ENCODE measurements at regions not wholly inside any gene's neighbourhood (a gene's known extent, or its start where the extent isn't known, plus 50 kb on each side); places are given as distances from the start of the nearest gene placed in this dataset.
"Not testable (repeated sequence)": the region's sequence is repeated elsewhere in the genome, so short reads cannot be mapped to it uniquely, and the experiment has no call there.

DNA sequence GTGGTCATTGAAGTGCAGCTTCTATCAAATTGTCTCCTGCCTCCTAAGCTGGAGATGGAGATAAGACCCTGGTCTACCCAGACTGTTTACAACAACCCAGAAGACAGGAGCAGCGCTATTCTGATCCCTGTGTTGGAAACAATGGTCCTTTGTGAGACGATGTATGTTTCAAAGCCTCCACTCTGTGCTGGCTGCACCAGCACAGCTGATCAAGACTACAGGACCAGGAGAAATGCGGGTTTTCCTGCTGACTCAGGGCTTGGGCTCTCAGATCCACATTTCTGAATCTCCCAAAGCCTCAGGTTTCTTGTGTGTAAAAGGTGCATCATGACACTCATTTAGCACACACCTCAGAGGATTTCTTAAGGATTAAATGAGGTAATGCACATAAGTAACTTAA, 92.0 kb downstream of the POU3F3 start:
- H3K4me3 Mint-ChIP-seq = no peak overlapping the region
- no peak overlapping the region for H3K4me2 ChIP-seq (ENCODE audit: insufficient read depth, insufficient read length, low read length)
- no peaks in the 10 kb centered on the region for H3K4me1 ChIP-seq (ENCODE audit: insufficient read depth, low read length)
- no peaks in the 10 kb centered on the region for H3K36me3 Mint-ChIP-seq (ENCODE audit: insufficient read depth in 1 of 3, low read depth in 3 of 3)
- no peak overlapping the region for H3T11ph ChIP-seq (ENCODE audit: low read length)
- no peak for DNase-seq
- no peak overlapping the region for H4K8ac ChIP-seq (replicated peaks; ENCODE audit: insufficient read length, low read depth, low read length)
- TF ChIP-seq, protein P1, sequence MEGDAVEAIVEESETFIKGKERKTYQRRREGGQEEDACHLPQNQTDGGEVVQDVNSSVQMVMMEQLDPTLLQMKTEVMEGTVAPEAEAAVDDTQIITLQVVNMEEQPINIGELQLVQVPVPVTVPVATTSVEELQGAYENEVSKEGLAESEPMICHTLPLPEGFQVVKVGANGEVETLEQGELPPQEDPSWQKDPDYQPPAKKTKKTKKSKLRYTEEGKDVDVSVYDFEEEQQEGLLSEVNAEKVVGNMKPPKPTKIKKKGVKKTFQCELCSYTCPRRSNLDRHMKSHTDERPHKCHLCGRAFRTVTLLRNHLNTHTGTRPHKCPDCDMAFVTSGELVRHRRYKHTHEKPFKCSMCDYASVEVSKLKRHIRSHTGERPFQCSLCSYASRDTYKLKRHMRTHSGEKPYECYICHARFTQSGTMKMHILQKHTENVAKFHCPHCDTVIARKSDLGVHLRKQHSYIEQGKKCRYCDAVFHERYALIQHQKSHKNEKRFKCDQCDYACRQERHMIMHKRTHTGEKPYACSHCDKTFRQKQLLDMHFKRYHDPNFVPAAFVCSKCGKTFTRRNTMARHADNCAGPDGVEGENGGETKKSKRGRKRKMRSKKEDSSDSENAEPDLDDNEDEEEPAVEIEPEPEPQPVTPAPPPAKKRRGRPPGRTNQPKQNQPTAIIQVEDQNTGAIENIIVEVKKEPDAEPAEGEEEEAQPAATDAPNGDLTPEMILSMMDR (conservative IDR thresholded peaks at IDR 0.05) = no peak
- H3K56ac ChIP-seq (ENCODE audit: insufficient read length, low read depth, low read length) = no peak overlapping the region
- H2BK12ac ChIP-seq (ENCODE audit: insufficient read length, low read depth, low read length) = no peak overlapping the region
- no peaks in the 10 kb centered on the region for H3K79me2 ChIP-seq (ENCODE audit: insufficient read depth, low read length)
- no peak overlapping the region for H2AFZ ChIP-seq (ENCODE audit: low read length)
- H3K27ac ChIP-seq (ENCODE audit: insufficient read length, low read depth, low read length) = no peak overlapping the region
- no peaks in the 10 kb centered on the region for H3K9me3 Mint-ChIP-seq
- H3K9me3 ChIP-seq (ENCODE audit: control insufficient read depth, low read depth, low read length) = no peaks in the 10 kb centered on the region
- H4K91ac ChIP-seq (ENCODE audit: insufficient read length, low read depth, low read length) = no peak overlapping the region
- no peak overlapping the region for H3K23ac ChIP-seq (ENCODE audit: insufficient read length, low read depth, low read length)
- no peak overlapping the region for H2AK5ac ChIP-seq (ENCODE audit: insufficient read length, low read length)
- H3K4me1 Mint-ChIP-seq = peaks cover 3 to 9% of the 10 kb centered on the region in 2 experiments; a peak in 3 of 4 replicates
- WGBS (ENCODE audit: extremely low coverage, insufficient read length, low lambda C conversion rate) = no CpG with 5 or more reads among the region's 3 CpGs
- no peaks in the 10 kb centered on the region for H3K79me1 ChIP-seq (ENCODE audit: insufficient read depth, low read depth, low read length, poor library complexity, severe bottlenecking)
- no peak overlapping the region for H2BK15ac ChIP-seq (ENCODE audit: low read depth, low read length)
- H2BK120ac ChIP-seq (ENCODE audit: low read depth, low read length, poor library complexity, severe bottlenecking) = no peak overlapping the region
- no peak overlapping the region for H3K14ac ChIP-seq (ENCODE audit: insufficient read depth, low read length)
- H3K9ac ChIP-seq (ENCODE audit: extremely low read depth, insufficient read length, low read length) = no peak overlapping the region
- H4K5ac ChIP-seq (ENCODE audit: insufficient read length, low read depth, low read length) = no peak overlapping the region
- H2BK20ac ChIP-seq (ENCODE audit: low read depth, low read length, poor library complexity, severe bottlenecking) = no peak overlapping the region
- H3K23me2 ChIP-seq (ENCODE audit: insufficient read length, low read depth, low read length, poor library complexity, severe bottlenecking) = no peaks in the 10 kb centered on the region
- no peaks in the 10 kb centered on the region for H4K20me1 ChIP-seq (ENCODE audit: control insufficient read depth, insufficient read depth, insufficient read length)
- H2BK5ac ChIP-seq (ENCODE audit: insufficient read length, low read length) = no peak overlapping the region
- no peak overlapping the region for H3K27ac Mint-ChIP-seq
- no peak overlapping the region for H3K18ac ChIP-seq (ENCODE audit: insufficient read length, low read depth, low read length)
- no peak overlapping the region for H3K4ac ChIP-seq (ENCODE audit: low read depth, low read length)
- H3K27me3 Mint-ChIP-seq (ENCODE audit: low read depth) = peaks cover 4% of the 10 kb centered on the region; the same call in 1 of the 2 replicates
- no peaks in the 10 kb centered on the region for H3K27me3 ChIP-seq (ENCODE audit: insufficient read depth, low read length)

DNA sequence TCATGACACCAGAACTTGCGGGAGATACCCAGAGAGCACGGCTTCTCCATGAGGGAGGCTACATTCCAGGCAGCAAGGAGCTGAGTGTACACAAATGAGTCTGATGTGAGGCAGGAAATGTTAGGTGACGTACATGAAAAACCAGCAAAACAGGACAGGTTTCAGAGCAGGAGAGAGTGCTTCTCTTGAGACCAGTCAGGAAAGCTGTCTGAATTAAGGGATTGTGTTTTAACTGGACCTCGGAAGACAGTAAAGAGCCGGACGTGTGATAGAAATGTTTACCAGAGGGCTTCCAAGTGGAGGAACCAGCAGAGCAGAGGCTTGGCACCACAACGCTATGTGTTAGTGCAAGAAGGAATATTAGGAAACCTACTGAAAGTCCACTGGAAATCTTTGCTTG, 90.4 kb upstream of the MRPS9 start:
- not testable (repeated sequence) for DNase-seq; H3K36me3 Mint-ChIP-seq (ENCODE audit: insufficient read depth in 1 of 3, low read depth in 3 of 3); H4K20me1 ChIP-seq (ENCODE audit: control insufficient read depth, insufficient read depth, insufficient read length); H3K56ac ChIP-seq (ENCODE audit: insufficient read length, low read depth, low read length); H2BK5ac ChIP-seq (ENCODE audit: insufficient read length, low read length); H3K4me1 Mint-ChIP-seq; H3K9ac ChIP-seq (ENCODE audit: extremely low read depth, insufficient read length, low read length); H3K4me3 Mint-ChIP-seq; H3K27ac Mint-ChIP-seq; H3K9me3 ChIP-seq (ENCODE audit: control insufficient read depth, low read depth, low read length); H2BK20ac ChIP-seq (ENCODE audit: low read depth, low read length, poor library complexity, severe bottlenecking); H4K8ac ChIP-seq (replicated peaks; ENCODE audit: insufficient read length, low read depth, low read length); H3K27me3 ChIP-seq (ENCODE audit: insufficient read depth, low read length); H3K27ac ChIP-seq (ENCODE audit: insufficient read length, low read depth, low read length); H3K4ac ChIP-seq (ENCODE audit: low read depth, low read length); H3K14ac ChIP-seq (ENCODE audit: insufficient read depth, low read length); H2BK120ac ChIP-seq (ENCODE audit: low read depth, low read length, poor library complexity, severe bottlenecking); H4K5ac ChIP-seq (ENCODE audit: insufficient read length, low read depth, low read length); H3K18ac ChIP-seq (ENCODE audit: insufficient read length, low read depth, low read length); H3K23ac ChIP-seq (ENCODE audit: insufficient read length, low read depth, low read length); H2AFZ ChIP-seq (ENCODE audit: low read length); H3K79me1 ChIP-seq (ENCODE audit: insufficient read depth, low read depth, low read length, poor library complexity, severe bottlenecking); H3T11ph ChIP-seq (ENCODE audit: low read length); H3K23me2 ChIP-seq (ENCODE audit: insufficient read length, low read depth, low read length, poor library complexity, severe bottlenecking); H3K4me2 ChIP-seq (ENCODE audit: insufficient read depth, insufficient read length, low read length); H2BK12ac ChIP-seq (ENCODE audit: insufficient read length, low read depth, low read length); H4K91ac ChIP-seq (ENCODE audit: insufficient read length, low read depth, low read length); H3K4me1 ChIP-seq (ENCODE audit: insufficient read depth, low read length); H2AK5ac ChIP-seq (ENCODE audit: insufficient read length, low read length); H2BK15ac ChIP-seq (ENCODE audit: low read depth, low read length); H3K79me2 ChIP-seq (ENCODE audit: insufficient read depth, low read length); H3K27me3 Mint-ChIP-seq (ENCODE audit: low read depth); H3K9me3 Mint-ChIP-seq
- WGBS (ENCODE audit: extremely low coverage, insufficient read length, low lambda C conversion rate) = no CpG with 5 or more reads among the region's 7 CpGs
